BE2C (cell line): ENCODE measurements at regions not wholly inside any gene's neighbourhood (a gene's known extent, or its start where the extent isn't known, plus 50 kb on each side); places are given as distances from the start of the nearest gene placed in this dataset.
A peak's percentile ranks its signal among the peaks of the same experiment; 100 is the strongest.

Experiments used
- DNase-seq: peaks from one replicate; pipeline ENCODE4 v3.0.0-alpha.2; 2020
- H3K27me3 ChIP-seq: fragments of 250-450 bp; sonication (Bioruptor Pico); 2 replicates; pipeline ENCODE4 v1.5.1; 2020; ENCODE audit warnings: mild to moderate bottlenecking
- H3K36me3 ChIP-seq: fragments of 250-450 bp; sonication (Bioruptor Pico); 2 replicates; pipeline ENCODE4 v1.5.1; 2020; ENCODE audit warnings: mild to moderate bottlenecking
- H3K4me1 ChIP-seq: fragments of 250-450 bp; sonication (Bioruptor Pico); 2 replicates; pipeline ENCODE4 v1.5.1; 2020
- H3K4me3 ChIP-seq: 2 replicates; pipeline ENCODE4 v1.5.1; 2011; ENCODE audit warnings: low read depth, low read length
- H3K9me3 ChIP-seq: fragments of 250-450 bp; sonication (Bioruptor Pico); 2 replicates; pipeline ENCODE4 v1.5.1; 2020
- TF ChIP-seq, protein P1 (sequence below): IDR thresholded peaks from 2 replicates; pipeline ENCODE4 v1.5.1; 2012; ENCODE audit warnings: mild to moderate bottlenecking, low read depth, low read length

GRCh38 chr3:14590569-14590968, 50.4 kb upstream of the GRIP2 start:
- Histone ChIP-seq H3K4me3 (no peak overlapping the region), H3K4me1 (no peaks in the 10 kb centered on the region), H3K36me3 (no peaks in the 10 kb centered on the region), H3K9me3 (no peaks in the 10 kb centered on the region), H3K27me3 (no peaks in the 10 kb centered on the region)
- TF ChIP-seq, protein P1, sequence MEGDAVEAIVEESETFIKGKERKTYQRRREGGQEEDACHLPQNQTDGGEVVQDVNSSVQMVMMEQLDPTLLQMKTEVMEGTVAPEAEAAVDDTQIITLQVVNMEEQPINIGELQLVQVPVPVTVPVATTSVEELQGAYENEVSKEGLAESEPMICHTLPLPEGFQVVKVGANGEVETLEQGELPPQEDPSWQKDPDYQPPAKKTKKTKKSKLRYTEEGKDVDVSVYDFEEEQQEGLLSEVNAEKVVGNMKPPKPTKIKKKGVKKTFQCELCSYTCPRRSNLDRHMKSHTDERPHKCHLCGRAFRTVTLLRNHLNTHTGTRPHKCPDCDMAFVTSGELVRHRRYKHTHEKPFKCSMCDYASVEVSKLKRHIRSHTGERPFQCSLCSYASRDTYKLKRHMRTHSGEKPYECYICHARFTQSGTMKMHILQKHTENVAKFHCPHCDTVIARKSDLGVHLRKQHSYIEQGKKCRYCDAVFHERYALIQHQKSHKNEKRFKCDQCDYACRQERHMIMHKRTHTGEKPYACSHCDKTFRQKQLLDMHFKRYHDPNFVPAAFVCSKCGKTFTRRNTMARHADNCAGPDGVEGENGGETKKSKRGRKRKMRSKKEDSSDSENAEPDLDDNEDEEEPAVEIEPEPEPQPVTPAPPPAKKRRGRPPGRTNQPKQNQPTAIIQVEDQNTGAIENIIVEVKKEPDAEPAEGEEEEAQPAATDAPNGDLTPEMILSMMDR = no peak
- DNase-seq = no peak

DNA sequence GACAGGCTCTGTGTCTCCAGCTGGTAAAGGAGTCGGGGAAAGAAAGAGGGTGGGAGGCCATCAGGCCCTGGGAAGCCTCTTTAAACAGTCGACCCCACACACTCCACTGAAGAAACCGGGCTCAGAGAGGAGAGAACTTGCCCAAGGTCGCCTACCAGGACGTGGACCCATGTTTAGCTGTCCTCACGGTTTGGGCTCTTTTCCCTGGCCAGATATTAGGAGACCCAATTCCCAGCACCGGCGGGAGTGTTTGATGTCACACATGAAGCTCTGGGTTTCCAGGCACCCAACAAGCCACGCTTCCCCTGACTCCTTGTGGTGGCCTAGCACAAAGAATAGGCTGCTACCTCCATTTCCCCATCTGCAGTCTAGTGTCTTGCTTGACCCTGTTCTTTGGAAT, 52.2 kb upstream of the GRIP2 start:
- Histone ChIP-seq H3K27me3 (no peaks in the 10 kb centered on the region), H3K36me3 (no peaks in the 10 kb centered on the region), H3K9me3 (no peaks in the 10 kb centered on the region), H3K4me3 (no peak overlapping the region), H3K4me1 (no peaks in the 10 kb centered on the region)
- TF ChIP-seq, protein P1 = no peak
- DNase-seq = no peak

DNA sequence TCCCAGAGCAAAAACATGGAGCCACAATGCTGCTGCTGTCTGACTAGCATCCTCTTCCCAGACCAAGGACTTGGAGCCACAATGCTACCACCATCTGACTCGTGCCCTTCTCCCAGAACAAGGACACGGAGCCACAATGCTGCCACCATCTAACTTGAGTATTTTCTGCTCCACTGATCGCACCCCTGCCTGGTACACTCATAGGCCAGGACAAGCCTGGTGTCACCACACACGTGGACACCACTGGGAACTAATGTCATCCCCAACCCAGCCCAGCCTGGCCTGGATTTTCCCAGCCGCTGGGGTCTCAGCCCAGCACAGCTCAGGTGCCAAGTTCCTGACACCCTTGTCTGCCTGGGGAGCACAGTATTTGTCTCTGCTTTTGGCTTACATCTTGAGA, 52.7 kb upstream of the GRIP2 start:
- Histone ChIP-seq H3K4me1 (no peaks in the 10 kb centered on the region), H3K36me3 (no peaks in the 10 kb centered on the region), H3K9me3 (no peaks in the 10 kb centered on the region), H3K4me3 (no peak overlapping the region), H3K27me3 (no peaks in the 10 kb centered on the region)
- DNase-seq = no peak
- TF ChIP-seq, protein P1 = no peak

DNA sequence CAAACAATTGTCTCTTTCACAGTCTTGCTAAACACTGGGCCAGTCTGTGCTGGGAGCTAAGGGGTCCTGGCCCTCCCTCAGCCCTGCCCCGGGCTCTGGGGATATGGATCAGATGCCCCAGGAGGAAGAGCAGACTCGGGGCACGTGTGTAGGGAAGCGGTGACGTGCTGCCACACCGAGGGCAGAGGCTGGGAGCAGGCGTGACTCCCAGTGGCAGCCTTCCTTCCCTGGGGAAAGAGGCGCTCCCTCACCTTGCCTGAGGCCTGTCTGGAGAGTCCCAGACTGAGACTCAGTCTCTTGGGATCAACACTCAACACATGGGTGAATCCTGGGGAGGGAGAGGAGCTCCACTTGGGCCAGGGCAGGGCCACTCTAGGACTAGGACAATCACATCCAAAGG, 54.1 kb upstream of the GRIP2 start:
- H3K36me3 ChIP-seq = no peaks in the 10 kb centered on the region
- no peaks in the 10 kb centered on the region for H3K4me1 ChIP-seq
- H3K4me3 ChIP-seq = no peak overlapping the region
- H3K9me3 ChIP-seq = no peaks in the 10 kb centered on the region
- TF ChIP-seq, protein P1 = no peak
- H3K27me3 ChIP-seq = no peaks in the 10 kb centered on the region
- DNase-seq = peak; percentile 12

DNA sequence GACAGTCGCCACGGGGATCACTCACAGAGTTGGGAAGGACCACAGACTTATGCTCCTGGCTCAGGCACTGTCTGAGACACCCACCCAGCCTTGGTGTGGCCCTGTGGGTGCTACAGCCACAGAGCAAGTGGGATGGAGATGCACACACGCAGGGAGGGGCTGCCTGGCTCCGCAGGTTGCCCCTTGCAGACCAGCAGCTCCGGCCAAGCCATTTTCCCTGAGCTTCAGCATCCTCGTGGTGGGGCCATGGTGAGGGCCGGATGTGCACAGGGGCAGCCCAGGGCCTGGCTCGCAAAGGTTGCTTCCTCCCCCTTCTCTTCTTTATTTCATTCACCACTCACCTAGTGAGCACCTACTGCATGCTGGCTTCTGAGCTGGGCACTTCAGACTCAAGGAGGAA, 55.4 kb upstream of the GRIP2 start:
- no peak overlapping the region for H3K4me3 ChIP-seq
- H3K36me3 ChIP-seq = no peaks in the 10 kb centered on the region
- TF ChIP-seq, protein P1 = no peak
- DNase-seq = no peak
- H3K9me3 ChIP-seq = no peaks in the 10 kb centered on the region
- no peaks in the 10 kb centered on the region for H3K4me1 ChIP-seq
- H3K27me3 ChIP-seq = no peaks in the 10 kb centered on the region

GRCh38 chr3:14597266-14597665, 54.3 kb upstream of the CCDC174 start:
- no peaks in the 10 kb centered on the region for H3K4me1 ChIP-seq
- no peak for DNase-seq
- peaks cover 2% of the 10 kb centered on the region for H3K27me3 ChIP-seq
- H3K9me3 ChIP-seq = no peaks in the 10 kb centered on the region
- H3K36me3 ChIP-seq = no peaks in the 10 kb centered on the region
- TF ChIP-seq, protein P1 = no peak
- H3K4me3 ChIP-seq = no peak overlapping the region
